ENCODE measurements at regions not wholly inside any gene's neighbourhood (a gene's known extent, or its start where the extent isn't known, plus 50 kb on each side); places are given as distances from the start of the nearest gene placed in this dataset.
A peak's percentile ranks its signal among the peaks of the same experiment; 100 is the strongest.

- Histone ChIP-seq H3K27ac (ENCODE audit: low read depth, low read length) (peak overlapping the region; percentile 15), H3K9me3 (ENCODE audit: insufficient read depth, low read depth, low read length) (no peaks in the 10 kb centered on the region), H3K79me2 (ENCODE audit: insufficient read depth, low read length) (no peaks in the 10 kb centered on the region), H4K20me1 (ENCODE audit: insufficient read depth, low read length) (no peaks in the 10 kb centered on the region), H3K4me3 (ENCODE audit: insufficient read depth, low read depth, low read length) (no peak overlapping the region), H3K4me2 (ENCODE audit: low read length) (peak overlapping the region; percentile 45), H2AFZ (ENCODE audit: low read depth, low read length) (peak overlapping the region; percentile 38), H3K27me3 (ENCODE audit: insufficient read depth, low read length) (no peaks in the 10 kb centered on the region), H3K9ac (ENCODE audit: low read length) (peak overlapping the region; percentile 53), H3K4me1 (ENCODE audit: insufficient read depth, low read length) (peaks cover 34% of the 10 kb centered on the region), H3K36me3 (ENCODE audit: insufficient read depth, low read length) (no peaks in the 10 kb centered on the region)
- TF ChIP-seq, protein P1, sequence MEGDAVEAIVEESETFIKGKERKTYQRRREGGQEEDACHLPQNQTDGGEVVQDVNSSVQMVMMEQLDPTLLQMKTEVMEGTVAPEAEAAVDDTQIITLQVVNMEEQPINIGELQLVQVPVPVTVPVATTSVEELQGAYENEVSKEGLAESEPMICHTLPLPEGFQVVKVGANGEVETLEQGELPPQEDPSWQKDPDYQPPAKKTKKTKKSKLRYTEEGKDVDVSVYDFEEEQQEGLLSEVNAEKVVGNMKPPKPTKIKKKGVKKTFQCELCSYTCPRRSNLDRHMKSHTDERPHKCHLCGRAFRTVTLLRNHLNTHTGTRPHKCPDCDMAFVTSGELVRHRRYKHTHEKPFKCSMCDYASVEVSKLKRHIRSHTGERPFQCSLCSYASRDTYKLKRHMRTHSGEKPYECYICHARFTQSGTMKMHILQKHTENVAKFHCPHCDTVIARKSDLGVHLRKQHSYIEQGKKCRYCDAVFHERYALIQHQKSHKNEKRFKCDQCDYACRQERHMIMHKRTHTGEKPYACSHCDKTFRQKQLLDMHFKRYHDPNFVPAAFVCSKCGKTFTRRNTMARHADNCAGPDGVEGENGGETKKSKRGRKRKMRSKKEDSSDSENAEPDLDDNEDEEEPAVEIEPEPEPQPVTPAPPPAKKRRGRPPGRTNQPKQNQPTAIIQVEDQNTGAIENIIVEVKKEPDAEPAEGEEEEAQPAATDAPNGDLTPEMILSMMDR (IDR thresholded peaks at IDR 0.05; ENCODE audit: insufficient read depth, low read depth, low read length) = no peak
- no peak for TF ChIP-seq EZH2 (IDR thresholded peaks at IDR 0.05; ENCODE audit: insufficient read depth, low read length)
- H3K9me3 Mint-ChIP-seq (ENCODE audit: unreplicated experiment) = peaks cover 4% of the 10 kb centered on the region
- H3K4me1 Mint-ChIP-seq (ENCODE audit: low read depth, unreplicated experiment) = peaks cover 31% of the 10 kb centered on the region
- peaks cover 5% of the 10 kb centered on the region for H3K27me3 Mint-ChIP-seq (ENCODE audit: low read depth, unreplicated experiment)
- no peak overlapping the region for H3K4me3 Mint-ChIP-seq (ENCODE audit: unreplicated experiment)
- H3K27ac Mint-ChIP-seq (ENCODE audit: unreplicated experiment) = peak overlapping the region; percentile 69
- H3K36me3 Mint-ChIP-seq (ENCODE audit: low read depth, unreplicated experiment) = peaks cover 3% of the 10 kb centered on the region
- no peak for FAIRE-seq
- DNase-seq (ENCODE audit: low read depth) = peak; percentile 65
Observed at GRCh38 chr16:88298833-88299745, 83.7 kb upstream of the ZNF469 start.

DNA sequence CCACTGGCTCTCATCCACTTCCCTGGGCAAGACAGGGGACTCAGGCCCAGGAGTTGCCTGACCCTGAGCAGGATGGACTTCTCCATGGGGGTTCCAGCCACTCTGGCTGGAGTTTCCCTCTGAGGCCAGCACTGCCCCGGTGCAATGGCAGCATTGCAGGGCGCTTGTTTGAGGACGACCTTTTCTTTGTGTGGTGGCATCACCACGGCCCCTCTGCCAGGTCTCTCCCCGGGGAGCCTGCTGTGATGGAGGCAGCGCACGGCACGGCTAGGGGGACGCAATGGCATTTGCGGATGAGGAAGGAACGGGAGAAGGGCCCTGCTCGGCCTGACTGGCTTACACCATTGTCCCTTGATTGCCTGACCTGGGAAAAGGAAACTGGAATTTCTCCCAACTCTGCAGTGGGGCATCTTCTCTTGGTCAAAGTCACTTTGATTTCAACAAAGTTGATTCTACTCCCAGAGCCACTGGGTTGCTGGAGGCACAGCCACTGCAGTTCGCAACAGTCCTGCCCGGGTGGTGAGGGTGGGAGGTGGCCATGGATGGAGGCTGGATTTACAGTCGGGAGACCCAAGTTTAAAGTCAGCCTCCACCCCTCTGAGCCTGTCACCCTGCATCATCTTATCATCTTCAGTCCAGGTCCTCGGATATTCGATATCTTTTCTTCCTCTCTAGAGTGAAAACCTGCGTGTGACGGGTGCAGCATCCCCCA, 82.9 kb upstream of the ZNF469 start:
- no peak for DNase-seq (ENCODE audit: low read depth)

More for the DNA sequence above, 82.9 kb upstream of the ZNF469 start:
- peaks cover 4% of the 10 kb centered on the region for H3K9me3 Mint-ChIP-seq (ENCODE audit: unreplicated experiment)
- Histone ChIP-seq H3K4me2 (ENCODE audit: low read length) (peak overlapping the region; percentile 45), H3K4me1 (ENCODE audit: insufficient read depth, low read length) (peaks cover 42% of the 10 kb centered on the region), H3K27ac (ENCODE audit: low read depth, low read length) (peak overlapping the region; percentile 15), H3K79me2 (ENCODE audit: insufficient read depth, low read length) (no peaks in the 10 kb centered on the region), H3K27me3 (ENCODE audit: insufficient read depth, low read length) (no peaks in the 10 kb centered on the region), H2AFZ (ENCODE audit: low read depth, low read length) (peak overlapping the region; percentile 38), H4K20me1 (ENCODE audit: insufficient read depth, low read length) (no peaks in the 10 kb centered on the region), H3K36me3 (ENCODE audit: insufficient read depth, low read length) (no peaks in the 10 kb centered on the region), H3K9me3 (ENCODE audit: insufficient read depth, low read depth, low read length) (no peaks in the 10 kb centered on the region), H3K9ac (ENCODE audit: low read length) (peak overlapping the region; percentile 21), H3K4me3 (ENCODE audit: insufficient read depth, low read depth, low read length) (no peak overlapping the region)
- H3K36me3 Mint-ChIP-seq (ENCODE audit: low read depth, unreplicated experiment) = peaks cover 3% of the 10 kb centered on the region
- TF ChIP-seq EZH2 (IDR thresholded peaks at IDR 0.05; ENCODE audit: insufficient read depth, low read length) = no peak
- TF ChIP-seq, protein P1 (IDR thresholded peaks at IDR 0.05; ENCODE audit: insufficient read depth, low read depth, low read length) = no peak
- FAIRE-seq = no peak
- peaks cover 2% of the 10 kb centered on the region for H3K27me3 Mint-ChIP-seq (ENCODE audit: low read depth, unreplicated experiment)
- no peak overlapping the region for H3K4me3 Mint-ChIP-seq (ENCODE audit: unreplicated experiment)
- H3K4me1 Mint-ChIP-seq (ENCODE audit: low read depth, unreplicated experiment) = peaks cover 39% of the 10 kb centered on the region
- H3K27ac Mint-ChIP-seq (ENCODE audit: unreplicated experiment) = peak overlapping the region; percentile 72
